ENCODE measurements at regions not wholly inside any gene's neighbourhood (a gene's known extent, or its start where the extent isn't known, plus 50 kb on each side); places are given as distances from the start of the nearest gene placed in this dataset.

- TF ChIP-seq RAD21 (conservative IDR thresholded peaks at IDR 0.05): no peak
- no peak for TF ChIP-seq EZH2 (IDR thresholded peaks at IDR 0.05; ENCODE audit: borderline replicate concordance, insufficient read depth, low read length, poor library complexity, severe bottlenecking)
- no peak for TF ChIP-seq MXI1 (conservative IDR thresholded peaks at IDR 0.05; ENCODE audit: poor library complexity, severe bottlenecking)
- TF ChIP-seq SMC3 (conservative IDR thresholded peaks at IDR 0.05; ENCODE audit: poor library complexity): no peak
- no peak for TF ChIP-seq POLR2AphosphoS5 (IDR thresholded peaks at IDR 0.05)
- no peak for TF ChIP-seq EP300 (conservative IDR thresholded peaks at IDR 0.05; ENCODE audit: poor library complexity, severe bottlenecking)
- TF ChIP-seq, protein P1, sequence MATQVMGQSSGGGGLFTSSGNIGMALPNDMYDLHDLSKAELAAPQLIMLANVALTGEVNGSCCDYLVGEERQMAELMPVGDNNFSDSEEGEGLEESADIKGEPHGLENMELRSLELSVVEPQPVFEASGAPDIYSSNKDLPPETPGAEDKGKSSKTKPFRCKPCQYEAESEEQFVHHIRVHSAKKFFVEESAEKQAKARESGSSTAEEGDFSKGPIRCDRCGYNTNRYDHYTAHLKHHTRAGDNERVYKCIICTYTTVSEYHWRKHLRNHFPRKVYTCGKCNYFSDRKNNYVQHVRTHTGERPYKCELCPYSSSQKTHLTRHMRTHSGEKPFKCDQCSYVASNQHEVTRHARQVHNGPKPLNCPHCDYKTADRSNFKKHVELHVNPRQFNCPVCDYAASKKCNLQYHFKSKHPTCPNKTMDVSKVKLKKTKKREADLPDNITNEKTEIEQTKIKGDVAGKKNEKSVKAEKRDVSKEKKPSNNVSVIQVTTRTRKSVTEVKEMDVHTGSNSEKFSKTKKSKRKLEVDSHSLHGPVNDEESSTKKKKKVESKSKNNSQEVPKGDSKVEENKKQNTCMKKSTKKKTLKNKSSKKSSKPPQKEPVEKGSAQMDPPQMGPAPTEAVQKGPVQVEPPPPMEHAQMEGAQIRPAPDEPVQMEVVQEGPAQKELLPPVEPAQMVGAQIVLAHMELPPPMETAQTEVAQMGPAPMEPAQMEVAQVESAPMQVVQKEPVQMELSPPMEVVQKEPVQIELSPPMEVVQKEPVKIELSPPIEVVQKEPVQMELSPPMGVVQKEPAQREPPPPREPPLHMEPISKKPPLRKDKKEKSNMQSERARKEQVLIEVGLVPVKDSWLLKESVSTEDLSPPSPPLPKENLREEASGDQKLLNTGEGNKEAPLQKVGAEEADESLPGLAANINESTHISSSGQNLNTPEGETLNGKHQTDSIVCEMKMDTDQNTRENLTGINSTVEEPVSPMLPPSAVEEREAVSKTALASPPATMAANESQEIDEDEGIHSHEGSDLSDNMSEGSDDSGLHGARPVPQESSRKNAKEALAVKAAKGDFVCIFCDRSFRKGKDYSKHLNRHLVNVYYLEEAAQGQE (IDR thresholded peaks at IDR 0.05; ENCODE audit: borderline replicate concordance): no peak
- no peak for TF ChIP-seq CTCF (IDR thresholded peaks at IDR 0.05; ENCODE audit: poor library complexity, severe bottlenecking)
- TF ChIP-seq TAF1 (IDR thresholded peaks at IDR 0.05; ENCODE audit: low read depth): no peak
- Histone ChIP-seq H3K36me3 (ENCODE audit: insufficient read depth, low read length) (no peaks in the 10 kb centered on the region), H3K4me2 (ENCODE audit: low read length) (no peak overlapping the region), H4K20me1 (ENCODE audit: insufficient read depth) (no peaks in the 10 kb centered on the region), H3K9me3 (ENCODE audit: low read length) (no peaks in the 10 kb centered on the region), H3F3A (ENCODE audit: insufficient read depth, low read length, poor library complexity, severe bottlenecking) (no peaks in the 10 kb centered on the region), H3K27ac (ENCODE audit: low read length) (no peak overlapping the region), H3K9ac (ENCODE audit: low read length) (no peak overlapping the region), H3K27me3 (ENCODE audit: insufficient read depth, low read depth, low read length) (no peaks in the 10 kb centered on the region), H3K9me2 (ENCODE audit: insufficient read depth, low read length) (no peaks in the 10 kb centered on the region), H2AFZ (ENCODE audit: low read depth, low read length) (no peak overlapping the region), H3K79me2 (replicated peaks; ENCODE audit: insufficient read depth, low read length) (no peaks in the 10 kb centered on the region), H3K4me3 (ENCODE audit: low read length) (no peak overlapping the region)
Observed at GRCh38 chr7:93004906-93005305, 112.9 kb downstream of the SAMD9 start.

DNA sequence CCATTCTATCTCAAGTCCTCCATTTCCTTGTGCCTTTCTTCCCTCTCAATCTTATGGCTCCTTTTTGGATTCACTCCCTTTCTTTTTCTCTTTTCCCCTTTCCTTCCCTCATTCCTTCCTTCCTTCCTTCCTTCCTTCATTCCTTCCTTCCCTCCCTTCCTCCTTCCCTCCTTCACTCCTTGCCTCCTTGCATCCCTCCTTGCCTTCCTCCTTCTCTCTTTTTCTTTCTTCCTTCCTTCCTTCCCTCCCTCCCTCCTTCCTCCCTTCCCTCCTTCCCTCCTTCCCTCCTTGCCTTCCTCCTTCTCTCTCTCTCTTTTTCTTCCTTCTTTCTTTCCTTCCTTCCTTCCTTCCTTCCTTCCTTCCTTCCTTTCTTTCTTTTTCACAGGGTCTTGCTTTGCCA lies 120.1 kb downstream of the SAMD9 start:
- Histone ChIP-seq H3K9me2 (ENCODE audit: insufficient read depth, low read length) (no peaks in the 10 kb centered on the region), H3K4me2 (ENCODE audit: low read length) (no peak overlapping the region), H3K27me3 (ENCODE audit: insufficient read depth, low read depth, low read length) (no peaks in the 10 kb centered on the region), H3K27ac (ENCODE audit: low read length) (no peak overlapping the region), H4K20me1 (ENCODE audit: insufficient read depth) (no peaks in the 10 kb centered on the region), H3K9me3 (ENCODE audit: low read length) (no peaks in the 10 kb centered on the region), H3K79me2 (replicated peaks; ENCODE audit: insufficient read depth, low read length) (no peaks in the 10 kb centered on the region), H3K4me3 (ENCODE audit: low read length) (no peak overlapping the region), H2AFZ (ENCODE audit: low read depth, low read length) (no peak overlapping the region), H3K9ac (ENCODE audit: low read length) (no peak overlapping the region), H3K36me3 (ENCODE audit: insufficient read depth, low read length) (no peaks in the 10 kb centered on the region), H3F3A (ENCODE audit: insufficient read depth, low read length, poor library complexity, severe bottlenecking) (no peaks in the 10 kb centered on the region)
- TF ChIP-seq TAF1 (IDR thresholded peaks at IDR 0.05; ENCODE audit: low read depth) (no peak), SMC3 (conservative IDR thresholded peaks at IDR 0.05; ENCODE audit: poor library complexity) (no peak), EZH2 (IDR thresholded peaks at IDR 0.05; ENCODE audit: borderline replicate concordance, insufficient read depth, low read length, poor library complexity, severe bottlenecking) (no peak), RAD21 (conservative IDR thresholded peaks at IDR 0.05) (no peak), POLR2AphosphoS5 (IDR thresholded peaks at IDR 0.05) (no peak), MXI1 (conservative IDR thresholded peaks at IDR 0.05; ENCODE audit: poor library complexity, severe bottlenecking) (no peak), EP300 (conservative IDR thresholded peaks at IDR 0.05; ENCODE audit: poor library complexity, severe bottlenecking) (no peak), CTCF (IDR thresholded peaks at IDR 0.05; ENCODE audit: poor library complexity, severe bottlenecking) (no peak)
- TF ChIP-seq, protein P1 (IDR thresholded peaks at IDR 0.05; ENCODE audit: borderline replicate concordance): no peak

Measured in neural cell (in vitro differentiated cells).